B cell (primary cell): ENCODE measurements at regions not wholly inside any gene's neighbourhood (a gene's known extent, or its start where the extent isn't known, plus 50 kb on each side); places are given as distances from the start of the nearest gene placed in this dataset.

Experiments used
- ATAC-seq: fragments of 200-7000 bp; cut with Tn5 transposase; one replicate; pipeline ENCODE4 v1.10.0; 2021; ENCODE audit warnings: low read depth, mild to moderate bottlenecking, moderate number of reproducible peaks, moderate library complexity
- CTCF ChIA-PET: fragments of 350-600 bp; sonication (Branson Sonifier 250); formaldehyde crosslinking; loops from one replicate; lab custom pipeline; 2021; ENCODE audit warnings: antibody characterized with exemption, inconsistent platforms; lab: Charles Lee
- POLR2A ChIA-PET: fragments of 350-600 bp; sonication (Branson Sonifier 250); formaldehyde crosslinking; loops from one replicate; lab custom pipeline; 2021; ENCODE audit warnings: antibody characterized with exemption; lab: Charles Lee
- DNase-seq: peaks from one replicate; pipeline ENCODE4 v3.0.0; 2013
- H2AFZ ChIP-seq: 2 replicates; pipeline ENCODE4 v1.6.1; 2012; ENCODE audit warnings: mild to moderate bottlenecking, low read depth, low read length; ENCODE audit not compliant: insufficient read depth, poor library complexity, severe bottlenecking
- H3K27ac ChIP-seq, 2 donors: 1 replicate in 1 of 2; 2 replicates in 1 of 2; pipeline ENCODE4 v1.5.1; 2012 to 2013; ENCODE audit warnings: low read length in 2 of 2, mild to moderate bottlenecking in 2 of 2, moderate library complexity in 1 of 2
- H3K27me3 ChIP-seq, 4 experiments: fragments of 200-600 bp in 1 of 4; sonication (generic) in 1 of 4; replicated peaks in 1 of 4; 1 replicate in 2 of 4; 2 replicates in 2 of 4; pipeline versions ENCODE4 v1.6.1 to v1.7.0; 2013 to 2016; ENCODE audit warnings: low read length in 3 of 4, mild to moderate bottlenecking in 2 of 4, mixed read lengths in 1 of 4, moderate library complexity in 1 of 4; ENCODE audit not compliant: insufficient read depth in 4 of 4, control insufficient read depth in 3 of 4; ENCODE audit errors: control extremely low read depth in 1 of 4
- H3K36me3 ChIP-seq, 2 experiments: replicated peaks in 1 of 2; 1 replicate in 1 of 2; 2 replicates in 1 of 2; pipeline versions ENCODE4 v1.6.1 to v1.7.1; 2013; ENCODE audit warnings: low read length in 1 of 2; ENCODE audit not compliant: insufficient read depth in 2 of 2, control insufficient read depth in 1 of 2; ENCODE audit errors: control extremely low read depth in 1 of 2, extremely low read depth in 1 of 2
- H3K4me1 ChIP-seq, 2 donors: fragments of 200-600 bp in 1 of 2; sonication (generic) in 1 of 2; 1 replicate in 1 of 2; 2 replicates in 1 of 2; pipeline versions ENCODE4 v1.5.1 to v1.6.1; 2013 to 2017; ENCODE audit warnings: low read length in 2 of 2; ENCODE audit not compliant: control insufficient read depth in 2 of 2, insufficient read depth in 2 of 2
- H3K4me2 ChIP-seq: replicated peaks from 2 replicates; pipeline ENCODE3; 2012; ENCODE audit warnings: mild to moderate bottlenecking, low read depth, low read length; ENCODE audit not compliant: poor library complexity, severe bottlenecking
- H3K4me3 ChIP-seq, 5 experiments: fragments of 200-600 bp in 1 of 5; sonication (generic) in 1 of 5; 1 replicate in 3 of 5; 2 replicates in 2 of 5; pipeline versions ENCODE4 v1.5.1 to v1.7.0; 2011 to 2016; ENCODE audit warnings: low read length in 4 of 5, mild to moderate bottlenecking in 4 of 5, low read depth in 2 of 5, control low read depth in 1 of 5, moderate library complexity in 1 of 5; ENCODE audit not compliant: insufficient read depth in 1 of 5; ENCODE audit errors: control extremely low read depth in 1 of 5, extremely low read depth in 1 of 5
- H3K79me2 ChIP-seq: fragments of 200-600 bp; sonication (generic); one replicate; pipeline ENCODE4 v1.6.0; 2016; ENCODE audit warnings: low read length; ENCODE audit not compliant: control insufficient read depth, insufficient read depth
- H3K9ac ChIP-seq: fragments of 200-600 bp; sonication (generic); 2 replicates; pipeline ENCODE4 v1.6.1; 2017; ENCODE audit warnings: mild to moderate bottlenecking, low read length, moderate library complexity
- H3K9me3 ChIP-seq, 3 donors: one replicate each; pipeline versions ENCODE4 v1.6.1 to v1.7.1; 2013; ENCODE audit warnings: low read length in 2 of 3; ENCODE audit not compliant: control insufficient read depth in 2 of 3, insufficient read depth in 1 of 3; ENCODE audit errors: control extremely low read depth in 1 of 3
- H4K20me1 ChIP-seq: 2 replicates; pipeline ENCODE4 v1.6.0; 2012; ENCODE audit warnings: mild to moderate bottlenecking, low read length; ENCODE audit not compliant: insufficient read depth, control insufficient read depth, poor library complexity, severe bottlenecking
- H3K27ac Mint-ChIP-seq: one replicate; pipeline ENCODE4 v1.8.0; 2021; ENCODE audit warnings: mixed read lengths
- H3K27me3 Mint-ChIP-seq: one replicate; pipeline ENCODE4 v1.8.0; 2021; ENCODE audit warnings: mixed read lengths
- H3K4me1 Mint-ChIP-seq: one replicate; pipeline ENCODE4 v1.8.0; 2021; ENCODE audit warnings: mixed read lengths
- H3K4me3 Mint-ChIP-seq: one replicate; pipeline ENCODE4 v1.8.0; 2021; ENCODE audit warnings: mixed read lengths
- H3K9me3 Mint-ChIP-seq: one replicate; pipeline ENCODE4 v1.8.0; 2022; ENCODE audit warnings: mixed read lengths; ENCODE audit not compliant: insufficient read depth
- CTCF ChIP-seq: fragments of 200-600 bp; IDR thresholded peaks from one replicate; pipeline ENCODE4 v1.8.0; 2022; ENCODE audit warnings: antibody characterized with exemption, mild to moderate bottlenecking
- EZH2 ChIP-seq: IDR thresholded peaks from 2 replicates; pipeline ENCODE4 v1.6.1; 2012; ENCODE audit warnings: borderline replicate concordance, low read depth, mild to moderate bottlenecking, moderate library complexity, low read length; ENCODE audit not compliant: insufficient read depth, poor library complexity, severe bottlenecking
- WGBS: methylation state at CpG from one replicate; pipeline ENCODE4 v1.1.5; 2013; ENCODE audit warnings: missing lambda C conversion rate; ENCODE audit not compliant: insufficient coverage; 5-methylcytosine and 5-hydroxymethylcytosine counted together
- intact Hi-C: fragments of 100-400 bp; cut with micrococcal nuclease; formaldehyde crosslinking; loops from one replicate; pipeline ENCODE4 v1.10.0; 2022

- Histone ChIP-seq H3K27ac (no peak overlapping the region), H3K4me1 (no peaks in the 10 kb centered on the region), H3K79me2 (no peaks in the 10 kb centered on the region), H3K4me3 (no peak overlapping the region), H3K27me3 (no peaks in the 10 kb centered on the region), H3K9me3 (no peaks in the 10 kb centered on the region), H3K9ac (no peak overlapping the region), H2AFZ (no peak overlapping the region), H3K4me2 (no peak overlapping the region), H3K36me3 (no peaks in the 10 kb centered on the region), H4K20me1 (no peaks in the 10 kb centered on the region)
- ATAC-seq, result no peak
- DNase-seq, result no peak
- no peaks in the 10 kb centered on the region for H3K27me3 Mint-ChIP-seq
- no peaks in the 10 kb centered on the region for H3K9me3 Mint-ChIP-seq
- intact Hi-C loops, result no loop called here
- H3K27ac Mint-ChIP-seq, result no peak overlapping the region
- ChIA-PET POLR2A (no interaction called here), CTCF (no interaction called here)
- H3K4me3 Mint-ChIP-seq, result no peak overlapping the region
- no peaks in the 10 kb centered on the region for H3K4me1 Mint-ChIP-seq
- TF ChIP-seq EZH2, result no peak
- no peak for TF ChIP-seq CTCF
- 100% methylated on average over 3 of the region's 5 CpGs for WGBS
These were observed 58.3 kb upstream of the SLC4A7 start for GRCh38 chr3:27542476-27542875.

GRCh38 chr3:27540231-27540630 is 56.0 kb upstream of the SLC4A7 start:
- H3K4me1 Mint-ChIP-seq, result no peaks in the 10 kb centered on the region
- intact Hi-C loops, result no loop called here
- Histone ChIP-seq H3K79me2 (no peaks in the 10 kb centered on the region), H3K4me3 (no peak overlapping the region), H2AFZ (no peak overlapping the region), H3K9ac (no peak overlapping the region), H3K4me2 (no peak overlapping the region), H3K9me3 (no peaks in the 10 kb centered on the region), H3K36me3 (no peaks in the 10 kb centered on the region), H4K20me1 (no peaks in the 10 kb centered on the region), H3K27ac (no peak overlapping the region), H3K27me3 (no peaks in the 10 kb centered on the region), H3K4me1 (no peaks in the 10 kb centered on the region)
- POLR2A ChIA-PET, result no interaction called here
- ATAC-seq (no peak), DNase-seq (no peak)
- no peak overlapping the region for H3K27ac Mint-ChIP-seq
- TF ChIP-seq EZH2 (no peak), CTCF (no peak)
- no peak overlapping the region for H3K4me3 Mint-ChIP-seq
- 98% methylated on average over 6 of the region's 7 CpGs for WGBS
- CTCF ChIA-PET, result no interaction called here
- H3K27me3 Mint-ChIP-seq, result no peaks in the 10 kb centered on the region
- H3K9me3 Mint-ChIP-seq, result no peaks in the 10 kb centered on the region
